GM10847 (cell line): ENCODE measurements at regions not wholly inside any gene's neighbourhood (a gene's known extent, or its start where the extent isn't known, plus 50 kb on each side); places are given as distances from the start of the nearest gene placed in this dataset.

Experiments
- POLR2A ChIP-seq: IDR thresholded peaks from 2 replicates; pipeline ENCODE4 v1.6.1; 2011; ENCODE audit not compliant: insufficient read length; ENCODE audit errors: extremely low read depth

GRCh38 chr7:25665903-25666670 is 437.8 kb upstream of the NPVF start:
- no peak for TF ChIP-seq POLR2A

GRCh38 chr7:25666671-25667060 is 438.4 kb upstream of the NPVF start:
- TF ChIP-seq POLR2A, result no peak

GRCh38 chr7:25669281-25669781 is 441.0 kb upstream of the NPVF start:
- no peak for TF ChIP-seq POLR2A

- TF ChIP-seq POLR2A, result no peak
Measured at GRCh38 chr7:25669961-25670841, 441.9 kb upstream of the NPVF start.

GRCh38 chr7:25671111-25671510 is 442.8 kb upstream of the NPVF start:
- no peak for TF ChIP-seq POLR2A

- TF ChIP-seq POLR2A, result no peak
Measured at GRCh38 chr7:25672496-25672895, 444.2 kb upstream of the NPVF start.

GRCh38 chr7:25675789-25676474 is 447.6 kb upstream of the NPVF start:
- TF ChIP-seq POLR2A, result no peak

- no peak for TF ChIP-seq POLR2A
Measured at GRCh38 chr7:25677595-25677994, 449.3 kb upstream of the NPVF start.

- TF ChIP-seq POLR2A, result no peak
Measured at GRCh38 chr7:25678215-25678614, 449.9 kb upstream of the NPVF start.

GRCh38 chr7:25680636-25681035 is 452.4 kb upstream of the NPVF start:
- no peak for TF ChIP-seq POLR2A

GRCh38 chr7:25684360-25684759 is 456.1 kb upstream of the NPVF start:
- TF ChIP-seq POLR2A, result no peak

GRCh38 chr7:25686493-25686892 is 458.2 kb upstream of the NPVF start:
- TF ChIP-seq POLR2A, result no peak

- no peak for TF ChIP-seq POLR2A
Measured at GRCh38 chr7:25694211-25694610, 457.8 kb upstream of the NFE2L3 start.

- no peak for TF ChIP-seq POLR2A
Measured at GRCh38 chr7:25694699-25695098, 457.3 kb upstream of the NFE2L3 start.

GRCh38 chr7:25696571-25696970 is 455.4 kb upstream of the NFE2L3 start:
- TF ChIP-seq POLR2A, result no peak

GRCh38 chr7:25698451-25699113 is 453.4 kb upstream of the NFE2L3 start:
- no peak for TF ChIP-seq POLR2A

GRCh38 chr7:25704413-25704812 is 447.6 kb upstream of the NFE2L3 start:
- TF ChIP-seq POLR2A, result no peak
